Stimulated activated CD8-positive, alpha-beta memory T cell treated with anti-CD3 and anti-CD28 coated beads, Interleukin-15, amount 100 ng/mL, for 48 hours (primary cell): ENCODE measurements at regions not wholly inside any gene's neighbourhood (a gene's known extent, or its start where the extent isn't known, plus 50 kb on each side); places are given as distances from the start of the nearest gene placed in this dataset.

Experiments
- DNase-seq, 2 donors: peaks; one replicate each; pipeline ENCODE4 v3.0.0-alpha.2; 2020; ENCODE audit warnings: low read depth in 2 of 2

DNA sequence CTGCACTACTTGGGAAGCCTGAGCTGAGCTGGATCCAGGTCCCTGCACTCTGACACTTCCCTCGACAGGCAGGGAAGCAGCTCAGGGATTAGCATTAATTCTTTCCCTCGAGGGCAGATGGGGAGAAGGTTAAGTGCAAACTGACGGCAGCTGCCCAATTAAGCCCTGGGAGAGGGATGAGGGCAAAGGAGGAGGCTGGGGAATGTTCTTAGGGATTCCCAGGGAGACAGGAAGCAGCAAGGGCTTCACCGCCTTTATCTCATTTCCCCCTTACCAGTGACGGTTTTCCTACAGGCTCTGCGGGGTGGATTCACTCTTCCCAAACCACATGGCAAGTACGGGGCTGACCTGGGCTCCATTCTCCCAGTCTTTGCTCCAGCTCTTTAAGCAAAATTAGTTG, 519.0 kb upstream of the PROK2 start:
- no peak for DNase-seq

DNA sequence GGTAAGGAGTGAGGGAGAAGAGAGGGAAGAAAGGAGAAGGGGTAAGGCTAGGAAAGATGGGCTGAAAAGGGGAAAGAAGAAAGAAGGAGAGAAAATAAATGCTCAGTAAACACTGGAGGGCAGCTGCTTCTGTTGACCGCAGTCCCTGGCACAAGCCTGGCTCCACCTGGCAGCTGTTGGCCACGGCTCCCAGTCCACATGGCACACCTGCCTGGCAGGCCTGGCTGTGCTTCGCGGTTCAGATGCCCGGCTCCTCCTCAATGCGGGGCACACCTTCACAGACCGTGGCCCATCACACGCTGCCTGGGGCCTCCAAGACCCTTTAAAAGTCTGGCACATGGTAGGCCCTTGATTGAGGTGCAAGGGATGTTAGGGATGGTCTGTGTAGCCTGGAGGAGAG, 516.8 kb upstream of the PROK2 start:
- DNase-seq: no peak

DNA sequence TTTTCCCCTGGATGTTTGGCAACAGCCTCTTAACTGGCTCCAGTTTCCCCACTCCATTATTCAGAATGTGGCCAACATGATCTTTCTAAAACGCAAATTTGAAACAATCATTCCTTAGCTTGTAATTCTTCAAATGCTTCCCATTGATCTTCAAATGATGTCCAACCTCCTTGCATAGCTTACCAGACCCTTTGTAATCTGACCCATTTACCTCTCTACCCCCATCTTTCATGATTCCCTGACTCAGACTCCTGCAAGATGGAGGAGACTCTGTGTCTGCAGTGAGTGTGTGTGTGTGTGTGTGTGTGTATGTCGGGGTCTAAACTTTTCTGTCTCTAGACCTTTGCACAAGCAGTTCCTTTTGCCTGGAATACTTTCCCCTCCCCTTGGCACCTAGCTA, 515.7 kb upstream of the PROK2 start:
- no peak for DNase-seq

DNA sequence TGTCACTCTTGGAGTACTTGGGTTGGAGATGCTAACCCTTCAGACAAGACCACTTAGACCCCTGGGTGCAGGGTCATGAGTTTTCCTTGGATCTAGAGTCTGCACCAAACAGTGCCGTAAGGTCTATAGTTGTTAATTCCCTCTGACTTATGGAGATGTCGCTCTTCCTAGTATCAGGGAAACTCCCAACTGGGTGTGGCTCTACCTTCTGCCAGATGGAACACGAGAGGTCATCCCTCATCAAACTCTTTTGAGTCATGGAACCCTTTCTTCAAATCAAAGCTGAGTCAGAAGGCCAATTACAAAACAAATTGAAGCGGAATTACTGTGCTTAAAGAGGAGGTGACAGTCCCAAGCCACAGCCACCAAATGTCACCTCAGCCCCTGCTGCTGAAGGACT, 514.9 kb upstream of the PROK2 start:
- DNase-seq: no peak

DNA sequence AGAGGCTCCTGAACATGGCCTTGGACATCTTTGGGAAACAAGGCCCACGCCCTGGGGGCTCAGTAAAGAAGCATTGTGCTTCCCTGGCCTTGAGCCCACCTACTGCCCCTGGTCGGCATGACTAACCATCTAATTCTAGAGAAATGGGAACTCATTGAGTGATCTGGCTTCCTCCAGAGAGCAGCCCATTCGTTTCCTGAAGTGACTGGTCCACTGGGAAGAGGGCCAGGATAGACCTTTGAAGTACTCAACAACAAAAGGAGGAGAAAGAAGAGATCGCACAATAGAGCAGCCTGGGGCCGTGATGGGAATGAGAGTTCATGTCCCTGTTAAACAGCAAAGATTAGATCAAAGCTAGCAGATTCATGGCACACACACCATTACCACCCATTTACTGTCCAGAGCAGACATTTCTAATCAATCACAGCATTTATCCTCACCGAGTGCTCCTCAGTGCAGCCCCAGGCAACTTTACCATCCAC, 514.4 kb upstream of the PROK2 start:
- DNase-seq: no peak

DNA sequence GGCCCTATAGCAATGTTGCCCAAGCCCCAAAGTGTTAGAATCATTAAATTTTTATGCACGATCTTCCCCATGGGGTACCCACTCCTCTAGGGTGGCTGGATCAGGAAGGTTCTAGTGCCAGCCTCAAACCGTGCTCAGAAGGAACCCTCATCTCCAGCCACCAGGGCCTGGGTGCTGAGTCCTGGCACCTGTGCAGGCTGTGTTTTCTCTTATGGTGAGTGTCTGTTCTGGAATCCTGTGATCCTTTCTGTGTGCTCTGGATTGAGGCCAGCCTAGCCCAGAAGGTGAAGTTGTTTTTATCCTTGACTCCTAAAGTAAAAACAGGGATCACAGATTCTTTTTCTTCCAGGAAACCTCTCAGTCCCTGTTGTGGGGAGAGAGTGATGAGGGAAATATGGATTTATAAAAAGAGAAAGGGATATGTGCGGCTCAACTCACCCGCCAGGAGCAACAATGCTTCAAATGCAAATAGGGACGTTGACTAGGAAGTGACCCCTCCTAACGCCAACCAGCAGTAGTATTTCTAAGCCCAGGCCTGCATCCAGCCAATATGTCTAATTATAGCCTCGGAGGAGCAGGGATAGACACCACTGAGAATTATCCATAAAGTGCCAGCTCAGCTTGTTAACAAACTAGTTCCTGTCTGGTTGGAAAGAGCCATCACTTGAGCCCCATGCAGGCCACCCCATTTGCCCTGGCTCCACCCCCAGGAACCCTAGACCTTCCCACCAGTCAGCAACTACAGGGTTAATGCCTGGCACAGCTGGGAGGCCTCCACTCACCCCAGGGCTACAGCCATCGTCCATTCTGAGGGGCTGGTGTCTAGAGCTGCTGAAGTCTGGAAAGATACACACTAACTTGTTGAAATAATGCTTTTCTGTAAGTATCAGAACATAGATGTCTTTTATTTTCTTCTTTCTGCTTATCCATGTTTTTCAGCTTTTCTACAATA, 513.5 kb upstream of the PROK2 start:
- DNase-seq: no peak

DNA sequence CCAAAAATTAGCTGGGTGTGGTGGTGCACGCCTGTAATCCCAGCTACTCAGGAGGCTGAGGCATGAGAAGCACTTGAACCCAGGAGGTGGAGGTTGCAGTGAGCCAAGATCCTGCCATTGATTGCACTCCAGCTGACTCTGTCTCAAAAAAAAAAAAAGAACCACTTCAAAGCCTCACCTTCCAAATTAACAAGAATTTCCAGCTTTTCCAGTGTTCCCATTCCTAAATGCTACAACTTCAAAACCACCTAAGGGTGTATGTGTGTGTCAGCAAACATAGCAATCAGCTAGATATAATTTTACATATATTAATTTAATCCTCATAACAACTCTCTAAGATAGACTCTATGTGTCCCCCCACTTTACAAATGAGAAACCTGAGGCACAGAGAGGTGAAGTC, 512.5 kb upstream of the PROK2 start:
- no peak for DNase-seq

DNA sequence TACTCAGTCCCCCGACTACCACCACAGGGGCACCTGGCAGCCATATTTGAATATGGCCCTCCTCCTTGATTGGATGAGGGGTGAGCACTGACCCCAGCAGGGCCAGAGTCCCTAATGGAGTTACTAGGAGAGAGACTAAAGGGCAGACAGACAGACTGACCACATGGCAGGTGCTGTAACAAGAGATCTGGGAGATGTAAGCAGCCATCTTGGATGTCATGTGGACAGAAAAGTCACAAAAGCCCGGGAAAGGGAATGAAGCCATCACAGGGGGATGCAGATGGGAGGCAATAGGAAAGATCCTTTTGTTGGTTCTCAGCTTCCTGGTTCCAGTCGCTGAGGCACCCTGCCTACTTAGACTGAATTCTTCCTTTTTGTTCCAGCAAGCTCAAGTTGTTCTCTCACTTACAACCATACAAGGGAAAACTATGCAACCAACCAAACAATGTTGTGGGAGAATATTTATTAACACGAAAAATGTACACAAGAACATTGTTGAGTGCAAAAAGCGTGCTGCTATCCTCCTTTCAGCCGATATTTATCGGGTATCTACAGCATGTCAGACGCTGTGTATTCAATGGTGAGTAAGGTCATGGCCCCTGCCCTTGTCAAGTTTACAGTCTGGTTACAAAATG, 511.6 kb upstream of the PROK2 start:
- DNase-seq: no peak

DNA sequence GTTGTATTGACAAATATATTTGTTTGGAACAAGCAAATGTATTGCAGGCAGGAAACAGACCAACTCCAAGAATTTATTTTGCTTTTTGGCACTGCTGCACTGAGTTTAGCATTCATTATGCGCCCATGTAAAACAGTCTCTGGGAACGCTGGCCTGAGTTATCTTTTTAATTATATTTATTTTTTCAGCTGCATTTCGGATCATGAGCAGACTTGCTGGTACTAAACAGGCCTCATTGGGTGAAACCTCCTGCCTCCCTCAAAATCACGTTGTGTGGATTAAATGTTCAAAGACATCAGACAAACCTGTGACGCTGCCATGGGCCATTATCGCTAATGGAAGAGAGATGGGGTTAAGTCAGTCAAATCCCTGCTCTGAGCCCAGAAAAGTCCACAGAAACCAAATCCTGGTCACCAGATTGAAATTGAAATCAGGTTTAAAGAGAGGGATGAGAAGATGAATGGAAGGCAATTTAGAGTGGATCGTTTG, 511.1 kb upstream of the PROK2 start:
- DNase-seq: no peak

DNA sequence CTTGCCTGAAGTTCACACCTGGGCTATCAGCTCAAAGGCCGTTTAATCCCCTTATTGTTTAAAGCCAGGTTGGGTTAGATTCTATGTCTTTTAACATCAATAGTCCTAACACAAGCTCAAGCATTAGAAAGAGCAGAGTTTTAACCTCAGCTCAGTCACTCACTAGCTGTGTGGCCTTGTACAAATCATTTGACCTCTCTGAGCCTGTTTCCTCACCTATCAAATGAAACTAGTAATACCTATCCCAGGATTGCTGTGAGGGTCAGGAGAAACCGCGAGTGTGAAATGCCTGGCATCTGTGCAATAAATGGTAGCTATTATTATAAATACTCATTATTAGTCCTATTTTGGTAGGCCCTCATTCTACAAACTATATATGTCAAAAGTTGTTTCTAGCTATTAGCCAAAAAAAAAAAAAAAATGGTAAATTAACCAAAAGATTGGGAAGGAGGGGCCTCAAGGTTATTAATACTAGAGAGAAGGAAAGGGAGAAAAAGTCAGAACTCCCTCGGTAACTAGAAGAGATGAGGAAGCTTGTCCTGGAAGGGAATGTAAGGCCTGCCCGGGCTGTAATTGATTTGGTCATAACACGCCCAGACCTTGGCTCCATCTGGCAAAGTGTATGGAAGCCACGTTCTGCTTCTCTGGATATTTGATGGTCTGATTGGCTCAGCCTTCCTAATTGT, 510.5 kb upstream of the PROK2 start:
- DNase-seq: no peak

DNA sequence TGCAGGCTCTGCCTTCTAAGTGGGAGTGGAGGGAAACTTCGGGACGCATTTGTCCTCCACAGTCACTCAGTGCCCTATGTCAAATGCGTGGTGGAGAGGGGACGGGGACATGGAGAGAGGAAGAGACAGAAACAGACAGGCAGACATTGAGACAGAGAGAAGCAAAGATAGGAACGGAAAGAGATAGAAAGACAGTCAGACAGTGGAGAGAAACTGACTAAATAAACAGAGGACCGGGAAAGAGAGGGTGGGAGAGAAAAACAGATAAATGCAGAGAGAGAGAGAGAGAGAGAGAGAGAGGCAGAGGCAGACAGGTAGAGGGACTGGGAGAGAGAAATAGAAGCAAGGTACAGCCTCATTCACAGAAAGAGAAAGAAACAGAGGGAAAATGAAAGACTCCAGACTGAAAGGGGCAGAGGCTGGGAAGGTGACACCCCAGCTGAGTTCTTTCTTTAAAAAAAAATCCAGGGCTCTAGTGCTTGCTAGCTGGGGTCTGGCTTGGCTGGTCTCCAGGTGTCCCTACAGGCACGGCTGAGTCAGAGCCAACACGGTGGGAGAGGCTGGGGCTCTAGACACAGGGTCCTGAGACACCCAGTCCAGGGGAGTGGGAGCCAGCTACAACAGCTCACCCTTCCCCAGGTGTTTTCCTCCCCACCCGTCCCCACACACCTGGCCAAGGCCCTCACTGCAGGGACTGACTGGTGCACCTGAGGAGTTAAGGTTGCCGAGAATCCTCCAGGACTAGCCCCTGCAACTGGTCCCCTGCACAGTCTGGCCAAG, 506.1 kb upstream of the PROK2 start:
- no peak for DNase-seq

DNA sequence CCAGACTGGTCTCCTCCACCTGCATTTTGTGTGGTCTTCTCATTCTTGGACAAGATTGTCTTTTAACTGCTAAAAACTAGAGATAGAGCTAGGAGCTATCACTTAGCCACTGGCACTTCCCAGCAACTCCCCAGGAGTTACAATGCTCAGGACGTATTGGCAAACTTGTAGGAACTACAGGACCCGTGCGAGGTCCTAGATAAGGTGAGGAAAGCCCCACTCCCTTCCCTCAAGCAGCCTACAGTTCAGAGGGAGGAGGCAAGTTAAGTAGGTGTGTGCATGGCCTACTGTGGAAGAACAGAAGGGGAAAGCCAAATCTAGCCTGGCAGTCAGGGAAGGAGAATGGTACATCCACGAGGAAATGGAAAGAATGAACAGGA, 504.7 kb upstream of the PROK2 start:
- DNase-seq: no peak

DNA sequence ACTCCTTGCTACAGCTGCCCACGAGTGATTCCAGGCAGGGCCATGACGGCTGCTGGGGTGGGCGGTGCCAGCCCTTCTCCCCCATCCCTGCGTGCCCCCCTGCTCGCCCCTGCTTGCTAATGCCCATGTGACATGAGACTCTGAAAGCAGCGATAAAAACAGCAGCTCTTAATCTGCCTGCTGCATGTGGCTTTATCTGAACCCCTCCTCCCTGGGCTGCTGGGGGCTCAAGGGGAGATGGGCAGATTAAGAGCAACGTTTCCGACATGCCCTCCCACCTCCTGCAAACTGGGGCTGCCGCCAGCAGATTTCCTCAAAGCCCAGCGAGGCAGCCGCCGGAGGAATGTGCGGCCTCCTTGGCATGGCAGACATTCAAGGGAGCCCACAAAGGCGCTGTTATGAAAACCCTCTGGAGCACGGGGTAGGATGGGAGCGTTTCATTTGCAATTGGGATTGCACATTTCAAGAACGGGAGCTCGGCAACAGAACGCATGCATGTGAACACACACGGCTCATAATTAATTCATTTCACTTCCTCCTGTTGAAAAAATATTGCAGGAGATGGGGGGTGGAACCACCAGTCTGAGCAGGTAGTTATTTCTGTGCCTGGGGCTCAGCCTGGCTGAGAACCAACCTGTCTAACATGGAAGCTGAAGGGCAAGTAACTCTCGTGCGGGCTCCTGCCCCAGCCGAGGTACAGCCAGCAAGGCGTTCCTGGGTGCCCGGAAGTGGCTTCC, 504.2 kb upstream of the PROK2 start:
- no peak for DNase-seq

DNA sequence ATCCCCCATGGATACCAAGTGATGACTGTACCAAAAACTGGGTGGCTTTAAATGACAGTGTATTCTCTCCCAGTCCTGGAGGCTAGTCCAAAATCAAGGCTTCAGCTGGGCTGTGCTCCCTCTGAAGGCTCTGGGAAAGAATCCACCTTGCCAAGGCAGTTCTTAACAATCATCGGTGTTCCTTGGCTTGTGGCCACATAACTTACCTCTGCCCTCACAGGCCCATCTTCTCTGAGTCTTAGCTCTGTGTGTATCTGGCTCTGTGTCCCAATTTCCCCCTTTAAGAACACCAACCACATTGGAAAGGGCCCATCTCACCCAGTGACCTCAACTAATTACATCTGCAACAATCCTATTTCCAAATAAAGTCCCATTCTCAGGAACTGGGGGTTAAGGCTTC, 503.0 kb upstream of the PROK2 start:
- DNase-seq: no peak

DNA sequence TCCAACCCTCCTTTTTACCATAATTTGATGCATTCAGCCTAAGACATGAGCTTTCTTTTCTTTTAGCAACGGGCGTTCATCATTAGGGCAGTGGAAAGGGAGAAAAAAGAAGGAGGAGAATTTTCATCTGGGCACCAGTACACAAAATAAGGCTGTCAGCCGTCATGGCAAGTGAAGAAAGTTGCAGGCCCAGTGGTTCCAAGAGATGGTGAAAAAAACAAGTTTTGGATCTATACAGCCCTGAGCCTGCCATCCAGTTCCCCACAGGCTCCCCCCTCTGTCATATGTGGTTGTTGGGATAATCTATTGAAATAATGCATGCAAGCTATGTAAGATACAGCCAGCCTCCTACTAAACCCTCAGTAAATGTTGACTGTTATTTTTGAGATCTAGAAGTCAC, 500.6 kb upstream of the PROK2 start:
- DNase-seq: no peak

DNA sequence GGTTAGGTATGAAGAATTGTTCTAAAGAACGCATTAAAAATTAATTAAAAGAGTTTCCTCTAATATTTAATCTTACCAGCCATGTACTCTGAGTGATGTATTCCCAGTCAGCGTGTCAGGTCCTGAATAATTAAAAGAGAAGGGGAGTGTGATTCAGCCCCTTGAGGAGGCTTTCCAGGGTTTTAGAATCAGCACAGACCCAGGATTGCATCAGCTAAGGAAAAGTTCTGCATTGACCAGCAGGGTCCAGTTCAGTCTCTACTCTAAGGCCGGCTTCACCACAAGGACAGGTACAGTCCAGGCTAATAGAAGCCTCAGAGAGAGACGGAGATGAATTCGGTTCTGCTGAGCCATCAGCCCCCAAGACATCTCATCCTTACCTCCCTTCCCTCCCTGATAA, 499.5 kb upstream of the PROK2 start:
- DNase-seq: no peak

DNA sequence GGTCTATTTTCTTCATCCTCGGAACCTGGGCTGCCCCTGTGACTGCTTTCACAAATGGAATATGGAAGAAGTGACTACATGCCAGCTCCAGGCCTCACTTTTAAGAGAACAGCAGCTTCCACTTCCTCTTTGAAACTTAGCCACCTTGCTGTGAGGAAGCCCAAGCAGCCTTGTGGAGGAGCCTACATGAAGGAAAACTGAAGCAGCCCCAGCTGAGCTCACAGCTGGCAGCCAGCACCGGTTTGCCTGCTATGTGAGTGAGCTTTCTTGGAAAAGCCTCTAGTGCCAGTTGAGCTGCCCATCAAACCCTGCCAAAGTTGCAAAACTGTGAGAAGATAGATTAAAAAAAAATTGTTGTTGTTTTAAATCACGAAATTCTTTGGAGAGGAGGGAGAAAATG, 498.0 kb upstream of the PROK2 start:
- no peak for DNase-seq

DNA sequence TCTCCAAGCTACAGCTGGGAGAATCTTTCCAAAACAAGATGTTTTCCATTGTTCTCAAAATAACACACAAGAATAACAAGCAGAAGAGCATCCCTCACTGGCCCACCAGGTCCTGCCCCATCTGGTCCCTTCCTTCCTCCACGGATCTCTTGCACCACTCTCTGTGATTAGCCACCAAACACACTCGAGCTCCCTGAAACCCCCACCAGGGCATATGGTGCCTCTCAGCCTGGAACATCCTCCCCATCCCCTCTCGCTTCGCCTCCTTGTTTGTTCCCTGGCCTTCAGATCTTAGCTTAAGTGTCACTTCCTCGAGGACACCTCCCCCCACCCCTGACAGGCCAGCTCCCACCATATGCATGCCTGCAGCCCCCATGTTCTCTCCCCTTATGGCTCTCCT, 496.6 kb upstream of the PROK2 start:
- DNase-seq: no peak

DNA sequence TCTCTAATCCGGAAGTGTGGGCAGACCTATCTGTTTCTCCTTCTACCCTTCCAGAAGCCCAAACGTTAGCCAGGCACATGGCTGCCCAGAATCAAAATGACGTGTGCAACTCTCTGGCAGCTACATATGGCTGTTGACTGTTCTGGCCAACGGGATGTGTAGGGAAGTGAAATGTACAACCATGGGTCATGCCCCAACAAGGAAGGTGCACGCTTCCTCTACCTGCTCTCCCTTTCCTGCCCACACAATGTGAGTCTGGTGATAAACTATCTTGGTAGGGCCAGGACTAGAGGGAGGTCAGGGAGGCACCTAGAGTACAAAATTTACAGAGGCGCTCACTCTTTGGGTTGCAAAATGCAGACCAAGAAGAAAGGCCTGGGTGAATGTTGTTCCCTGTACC, 495.9 kb upstream of the PROK2 start:
- no peak for DNase-seq

DNA sequence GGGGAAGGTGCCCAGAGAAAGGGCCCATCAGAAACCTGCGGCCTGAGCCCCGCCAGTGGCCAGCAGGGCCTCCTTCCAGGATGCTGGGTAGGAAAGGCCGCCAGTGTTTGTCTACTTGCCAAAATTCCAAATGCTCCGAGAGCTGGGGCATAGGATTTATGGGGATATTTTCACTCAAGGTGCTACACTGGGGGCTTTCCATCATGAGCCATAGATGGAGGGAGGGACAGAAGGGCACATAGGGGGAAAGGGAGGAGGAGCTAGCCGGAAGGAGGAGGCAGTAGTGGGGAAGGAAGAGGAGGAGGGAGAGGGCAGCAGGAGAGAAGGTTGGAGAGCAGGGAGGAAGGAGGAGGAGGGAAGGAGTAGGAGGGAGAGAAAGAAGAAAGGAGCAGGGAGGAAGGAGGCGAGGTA, 494.7 kb upstream of the PROK2 start:
- DNase-seq: no peak

DNA sequence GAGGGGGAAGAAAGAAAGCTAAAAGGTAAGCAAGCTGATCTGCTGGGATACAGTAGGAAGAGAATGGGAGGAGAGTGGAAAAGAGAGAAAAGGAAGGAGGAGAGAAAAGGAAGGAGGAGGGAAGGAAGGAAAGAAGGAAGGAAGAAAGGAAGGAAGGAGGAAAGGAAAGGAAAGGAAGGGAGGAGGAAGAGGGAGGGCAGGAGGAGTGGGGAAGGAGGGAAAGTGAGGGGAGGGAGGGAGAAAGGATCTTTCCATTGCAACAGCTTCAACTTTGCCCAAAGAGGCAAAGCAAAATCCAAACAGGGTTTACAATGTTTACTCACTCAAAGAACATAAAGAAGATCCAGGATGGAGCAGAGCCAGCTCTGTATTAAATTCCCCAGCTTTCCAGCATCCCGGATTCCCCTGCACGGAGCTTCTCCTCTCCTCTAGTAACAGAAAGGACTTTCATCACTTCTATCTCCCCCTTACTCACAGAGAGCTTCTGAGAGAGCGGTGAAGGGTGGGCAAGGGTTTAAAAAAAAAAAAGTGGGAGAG, 494.2 kb upstream of the PROK2 start:
- no peak for DNase-seq
